Hepatocyte (in vitro differentiated cells): ENCODE measurements at regions not wholly inside any gene's neighbourhood (a gene's known extent, or its start where the extent isn't known, plus 50 kb on each side); places are given as distances from the start of the nearest gene placed in this dataset.
A peak's percentile ranks its signal among the peaks of the same experiment; 100 is the strongest.

Experiments
- DNase-seq: peaks from one replicate; pipeline ENCODE4 v3.0.0-alpha.2; 2016; ENCODE audit warnings: low spot score
- H2AFZ ChIP-seq: fragments of 200-600 bp; sonication (generic); 2 replicates; pipeline ENCODE4 v1.6.0; 2016; ENCODE audit warnings: antibody characterized with exemption, mild to moderate bottlenecking
- H3K27ac ChIP-seq: fragments of 200-600 bp; sonication (generic); 2 replicates; pipeline ENCODE4 v1.5.1; 2016; ENCODE audit warnings: mild to moderate bottlenecking
- H3K27me3 ChIP-seq: fragments of 200-600 bp; sonication (generic); 2 replicates; pipeline ENCODE4 v1.6.1; 2016
- H3K36me3 ChIP-seq: fragments of 200-600 bp; sonication (generic); replicated peaks from 2 replicates; pipeline ENCODE4 v1.5.1; 2016; ENCODE audit warnings: low read depth; ENCODE audit not compliant: insufficient read depth
- H3K4me1 ChIP-seq: fragments of 200-600 bp; sonication (generic); 2 replicates; pipeline ENCODE4 v1.5.1; 2016; ENCODE audit warnings: mild to moderate bottlenecking, moderate library complexity; ENCODE audit not compliant: insufficient read depth
- H3K4me2 ChIP-seq: fragments of 200-600 bp; sonication (generic); 2 replicates; pipeline ENCODE4 v1.6.0; 2016
- H3K4me3 ChIP-seq: fragments of 200-600 bp; sonication (generic); 2 replicates; pipeline ENCODE4 v1.5.1; 2016; ENCODE audit warnings: mild to moderate bottlenecking
- H3K79me2 ChIP-seq: fragments of 200-600 bp; sonication (generic); 2 replicates; pipeline ENCODE4 v1.6.0; 2017; ENCODE audit warnings: mild to moderate bottlenecking
- H3K9me2 ChIP-seq: fragments of 200-600 bp; sonication (generic); replicated peaks from 2 replicates; pipeline ENCODE4 v1.6.0; 2017; ENCODE audit warnings: mild to moderate bottlenecking; ENCODE audit not compliant: insufficient read depth
- H3K9me3 ChIP-seq: fragments of 200-600 bp; sonication (generic); 2 replicates; pipeline ENCODE4 v1.5.1; 2016; ENCODE audit warnings: low read depth, mild to moderate bottlenecking
- H4K20me1 ChIP-seq: fragments of 200-600 bp; sonication (generic); 2 replicates; pipeline ENCODE4 v1.6.0; 2016; ENCODE audit warnings: mild to moderate bottlenecking; ENCODE audit not compliant: insufficient read depth, poor library complexity, severe bottlenecking
- EZH2 ChIP-seq: fragments of 200-600 bp; sonication (generic); IDR thresholded peaks from 2 replicates; pipeline ENCODE4 v1.6.1; 2016; ENCODE audit warnings: antibody characterized with exemption, mild to moderate bottlenecking, borderline replicate concordance
- EZH2phosphoT487 ChIP-seq: fragments of 200-600 bp; sonication (generic); IDR thresholded peaks from one replicate; pipeline ENCODE4 v1.6.1; 2018; ENCODE audit warnings: antibody characterized with exemption, mild to moderate bottlenecking, low read depth, moderate library complexity; ENCODE audit not compliant: unreplicated experiment, severe bottlenecking
- WGBS: methylation state at CpG from one replicate; pipeline ENCODE4 v1.1.6; 2016; ENCODE audit warnings: low lambda C conversion rate; ENCODE audit errors: missing lambda C conversion rate; 5-methylcytosine and 5-hydroxymethylcytosine counted together
- TF ChIP-seq, protein P1 (sequence below): fragments of 200-600 bp; sonication (generic); IDR thresholded peaks from 2 replicates; pipeline ENCODE4 v1.5.1; 2016; ENCODE audit warnings: antibody characterized with exemption, mild to moderate bottlenecking; ENCODE audit not compliant: poor library complexity

DNA sequence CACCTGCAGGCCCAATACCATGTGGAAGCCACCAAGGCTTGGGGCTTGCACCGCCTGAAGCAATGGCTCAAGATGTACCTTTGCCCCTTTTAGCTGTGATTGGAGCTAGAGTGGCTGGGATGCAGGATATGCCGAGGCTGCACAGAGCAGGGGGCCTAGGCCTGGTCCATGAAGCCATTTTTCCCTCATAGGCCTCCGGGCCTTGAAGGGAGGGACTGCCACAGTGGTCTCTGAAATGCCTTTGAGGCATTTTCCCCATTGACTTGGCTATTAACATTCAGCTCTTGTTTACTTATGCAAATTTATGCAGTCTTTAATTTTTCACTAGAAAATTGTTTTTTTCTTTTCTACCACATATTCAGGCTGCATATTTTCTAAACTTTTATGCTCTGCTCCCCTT is 203.2 kb upstream of the HHIP start:
- Histone ChIP-seq H3K79me2 (no peaks in the 10 kb centered on the region), H3K4me1 (no peaks in the 10 kb centered on the region), H2AFZ (no peak overlapping the region), H3K27ac (no peak overlapping the region), H3K36me3 (no peaks in the 10 kb centered on the region), H3K9me3 (no peaks in the 10 kb centered on the region), H4K20me1 (no peaks in the 10 kb centered on the region), H3K27me3 (no peaks in the 10 kb centered on the region), H3K4me3 (no peak overlapping the region), H3K9me2 (no peaks in the 10 kb centered on the region), H3K4me2 (no peak overlapping the region)
- no peak for DNase-seq
- WGBS = 94% methylated on average over 3 of the region's 3 CpGs
- TF ChIP-seq EZH2 (no peak), EZH2phosphoT487 (no peak)
- TF ChIP-seq, protein P1, sequence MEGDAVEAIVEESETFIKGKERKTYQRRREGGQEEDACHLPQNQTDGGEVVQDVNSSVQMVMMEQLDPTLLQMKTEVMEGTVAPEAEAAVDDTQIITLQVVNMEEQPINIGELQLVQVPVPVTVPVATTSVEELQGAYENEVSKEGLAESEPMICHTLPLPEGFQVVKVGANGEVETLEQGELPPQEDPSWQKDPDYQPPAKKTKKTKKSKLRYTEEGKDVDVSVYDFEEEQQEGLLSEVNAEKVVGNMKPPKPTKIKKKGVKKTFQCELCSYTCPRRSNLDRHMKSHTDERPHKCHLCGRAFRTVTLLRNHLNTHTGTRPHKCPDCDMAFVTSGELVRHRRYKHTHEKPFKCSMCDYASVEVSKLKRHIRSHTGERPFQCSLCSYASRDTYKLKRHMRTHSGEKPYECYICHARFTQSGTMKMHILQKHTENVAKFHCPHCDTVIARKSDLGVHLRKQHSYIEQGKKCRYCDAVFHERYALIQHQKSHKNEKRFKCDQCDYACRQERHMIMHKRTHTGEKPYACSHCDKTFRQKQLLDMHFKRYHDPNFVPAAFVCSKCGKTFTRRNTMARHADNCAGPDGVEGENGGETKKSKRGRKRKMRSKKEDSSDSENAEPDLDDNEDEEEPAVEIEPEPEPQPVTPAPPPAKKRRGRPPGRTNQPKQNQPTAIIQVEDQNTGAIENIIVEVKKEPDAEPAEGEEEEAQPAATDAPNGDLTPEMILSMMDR = no peak

DNA sequence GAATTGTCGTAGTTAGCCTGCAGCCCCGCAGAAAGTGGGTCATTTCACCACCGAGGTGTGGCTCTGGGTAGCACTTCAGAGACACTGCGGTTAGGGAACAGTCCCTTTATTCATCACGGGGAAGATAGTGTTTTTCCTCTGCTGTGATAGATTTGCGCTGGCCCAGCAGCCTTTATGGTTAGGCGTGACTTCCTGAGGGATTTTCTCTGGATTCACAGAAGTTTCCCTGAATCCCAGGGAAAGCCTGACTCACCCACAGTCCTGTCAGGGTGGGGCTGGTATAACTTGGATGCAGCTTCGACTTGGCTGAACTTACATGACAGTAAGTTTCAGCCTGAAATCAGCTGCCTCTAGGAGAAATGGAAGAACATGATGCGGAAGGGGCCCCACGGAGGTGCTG is 196.3 kb upstream of the HHIP start:
- no peak for TF ChIP-seq EZH2
- TF ChIP-seq EZH2phosphoT487 = no peak
- TF ChIP-seq, protein P1 = no peak
- H3K4me3 ChIP-seq = no peak overlapping the region
- 58% methylated on average over 10 of the region's 10 CpGs for WGBS
- H3K27ac ChIP-seq = peak overlapping the region; percentile 54
- H3K27me3 ChIP-seq = no peaks in the 10 kb centered on the region
- H3K9me3 ChIP-seq = no peaks in the 10 kb centered on the region
- no peaks in the 10 kb centered on the region for H3K36me3 ChIP-seq
- H3K4me2 ChIP-seq = peak overlapping the region; percentile 52
- no peaks in the 10 kb centered on the region for H4K20me1 ChIP-seq
- DNase-seq = peak; percentile 61
- no peaks in the 10 kb centered on the region for H3K9me2 ChIP-seq
- no peak overlapping the region for H2AFZ ChIP-seq
- no peaks in the 10 kb centered on the region for H3K79me2 ChIP-seq
- peaks cover 10% of the 10 kb centered on the region for H3K4me1 ChIP-seq

DNA sequence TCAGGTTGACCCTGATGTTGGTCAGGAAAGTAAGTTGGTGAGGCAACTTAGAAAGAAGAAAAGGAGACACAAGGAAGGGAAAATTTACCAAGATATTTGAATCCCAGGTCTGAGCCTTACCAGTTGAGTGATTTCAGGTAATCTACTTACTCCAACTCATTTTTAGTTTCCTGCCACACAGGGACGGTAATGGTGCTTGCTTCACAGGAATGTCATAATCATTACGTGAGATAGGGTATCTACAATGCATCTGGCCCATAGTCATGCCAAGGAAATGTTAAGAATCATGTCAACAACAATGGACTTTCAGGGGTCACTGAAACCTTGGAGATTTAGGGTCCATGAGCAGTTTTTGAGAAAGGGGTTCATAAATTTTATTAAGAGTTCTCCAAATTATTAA is 195.4 kb upstream of the HHIP start:
- H3K4me2 ChIP-seq = no peak overlapping the region
- no peaks in the 10 kb centered on the region for H3K36me3 ChIP-seq
- no peaks in the 10 kb centered on the region for H3K27me3 ChIP-seq
- no peaks in the 10 kb centered on the region for H3K9me2 ChIP-seq
- H3K9me3 ChIP-seq = no peaks in the 10 kb centered on the region
- no peak overlapping the region for H2AFZ ChIP-seq
- peaks cover 10% of the 10 kb centered on the region for H3K4me1 ChIP-seq
- H3K79me2 ChIP-seq = no peaks in the 10 kb centered on the region
- DNase-seq = no peak
- peak overlapping the region; percentile 54 for H3K27ac ChIP-seq
- TF ChIP-seq EZH2phosphoT487 = no peak
- TF ChIP-seq EZH2 = no peak
- no peaks in the 10 kb centered on the region for H4K20me1 ChIP-seq
- 72% methylated on average over 2 of the region's 2 CpGs for WGBS
- no peak overlapping the region for H3K4me3 ChIP-seq

DNA sequence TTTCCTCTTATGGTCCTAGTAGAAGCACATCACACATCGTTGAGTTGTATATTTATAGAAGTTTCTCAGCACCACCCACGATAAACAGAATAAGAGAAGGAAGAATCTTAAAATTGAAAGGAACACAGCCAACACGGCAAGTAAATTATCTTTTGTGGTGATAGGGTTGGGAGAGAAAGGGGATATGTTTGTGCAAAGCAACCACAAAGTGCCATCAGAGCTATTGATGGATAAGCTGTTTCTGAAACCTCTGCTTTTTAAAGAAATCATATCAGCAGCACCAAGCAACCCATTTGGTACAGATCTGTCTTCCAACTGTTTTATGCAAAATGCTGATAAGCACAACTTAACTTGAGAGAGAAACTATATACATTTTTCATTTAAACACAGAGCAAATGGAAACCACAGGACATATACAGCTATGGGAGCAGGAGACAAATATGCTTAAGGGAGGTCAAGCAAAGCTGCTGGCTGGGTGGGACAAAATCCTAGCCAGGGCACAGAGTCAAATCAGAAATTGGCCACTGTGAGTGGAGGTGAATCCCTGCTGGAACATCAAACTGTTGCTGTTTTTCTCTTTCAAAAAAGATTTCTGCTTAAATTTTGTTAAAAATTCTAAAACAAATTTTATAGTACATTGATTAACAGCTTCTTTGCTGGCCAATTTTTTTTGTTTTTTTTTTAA is 194.0 kb upstream of the HHIP start:
- no peak overlapping the region for H3K4me3 ChIP-seq
- 42% methylated on average over 3 of the region's 3 CpGs for WGBS
- H3K9me3 ChIP-seq = no peaks in the 10 kb centered on the region
- no peak overlapping the region for H3K27ac ChIP-seq
- H3K79me2 ChIP-seq = no peaks in the 10 kb centered on the region
- no peaks in the 10 kb centered on the region for H3K27me3 ChIP-seq
- TF ChIP-seq EZH2phosphoT487 = no peak
- TF ChIP-seq EZH2 = no peak
- TF ChIP-seq, protein P1 = no peak
- DNase-seq = no peak
- peaks cover 10% of the 10 kb centered on the region for H3K4me1 ChIP-seq
- no peaks in the 10 kb centered on the region for H4K20me1 ChIP-seq
- no peaks in the 10 kb centered on the region for H3K36me3 ChIP-seq
- no peaks in the 10 kb centered on the region for H3K9me2 ChIP-seq
- H3K4me2 ChIP-seq = peak overlapping the region; percentile 19
- H2AFZ ChIP-seq = no peak overlapping the region
